Bronchial epithelial cell (primary cell): ENCODE measurements at regions not wholly inside any gene's neighbourhood (a gene's known extent, or its start where the extent isn't known, plus 50 kb on each side); places are given as distances from the start of the nearest gene placed in this dataset.
"Not testable (repeated sequence)": the region's sequence is repeated elsewhere in the genome, so short reads cannot be mapped to it uniquely, and the experiment has no call there.

Source experiments
- DNase-seq: peaks from one replicate; pipeline ENCODE4 v3.0.0-alpha.2; 2010; ENCODE audit warnings: low read depth
- FAIRE-seq: peaks from 2 replicates; lab custom pipeline; 2011; peaks lifted over from hg19 to GRCh38; lab: Jason Lieb, UNC
- H3K27me3 ChIP-seq: 2 replicates; pipeline ENCODE4 v1.5.1; 2011; ENCODE audit warnings: low read length; ENCODE audit not compliant: control insufficient read depth, insufficient read depth
- H3K36me3 ChIP-seq: 2 replicates; pipeline ENCODE4 v1.5.1; 2011; ENCODE audit warnings: low read length; ENCODE audit not compliant: control insufficient read depth, insufficient read depth
- H3K4me3 ChIP-seq: 2 replicates; pipeline ENCODE4 v1.5.1; 2011; ENCODE audit warnings: mild to moderate bottlenecking, low read depth, low read length, control low read depth
- TF ChIP-seq, protein P1 (sequence below): IDR thresholded peaks from 2 replicates; pipeline ENCODE4 v1.5.1; 2011; ENCODE audit warnings: mild to moderate bottlenecking, moderate library complexity, low read length, control low read depth, inconsistent platforms; ENCODE audit not compliant: insufficient read depth, severe bottlenecking

DNA sequence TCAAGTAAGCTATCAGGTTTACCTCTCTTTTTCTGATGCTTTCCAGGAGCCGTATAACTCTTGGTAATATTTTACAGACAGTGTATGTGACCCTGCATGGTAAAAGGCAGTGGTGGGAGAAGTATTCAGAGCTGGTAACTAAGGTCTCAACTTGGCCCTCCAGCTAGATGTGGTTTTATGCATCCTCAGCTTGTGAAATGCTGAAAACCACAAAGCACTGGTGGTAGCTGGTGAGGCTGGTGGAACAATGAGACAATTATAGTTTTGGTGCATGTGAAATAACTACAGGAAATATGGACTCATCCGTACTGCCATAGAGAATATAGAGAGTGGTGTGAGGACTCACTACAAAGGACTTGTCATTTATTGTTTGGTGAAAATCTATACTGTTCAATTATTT lies 383.0 kb upstream of the PCDH15 start:
- no peaks in the 10 kb centered on the region for H3K27me3 ChIP-seq
- FAIRE-seq (no peak), DNase-seq (no peak)
- H3K4me3 ChIP-seq = no peak overlapping the region
- TF ChIP-seq, protein P1, sequence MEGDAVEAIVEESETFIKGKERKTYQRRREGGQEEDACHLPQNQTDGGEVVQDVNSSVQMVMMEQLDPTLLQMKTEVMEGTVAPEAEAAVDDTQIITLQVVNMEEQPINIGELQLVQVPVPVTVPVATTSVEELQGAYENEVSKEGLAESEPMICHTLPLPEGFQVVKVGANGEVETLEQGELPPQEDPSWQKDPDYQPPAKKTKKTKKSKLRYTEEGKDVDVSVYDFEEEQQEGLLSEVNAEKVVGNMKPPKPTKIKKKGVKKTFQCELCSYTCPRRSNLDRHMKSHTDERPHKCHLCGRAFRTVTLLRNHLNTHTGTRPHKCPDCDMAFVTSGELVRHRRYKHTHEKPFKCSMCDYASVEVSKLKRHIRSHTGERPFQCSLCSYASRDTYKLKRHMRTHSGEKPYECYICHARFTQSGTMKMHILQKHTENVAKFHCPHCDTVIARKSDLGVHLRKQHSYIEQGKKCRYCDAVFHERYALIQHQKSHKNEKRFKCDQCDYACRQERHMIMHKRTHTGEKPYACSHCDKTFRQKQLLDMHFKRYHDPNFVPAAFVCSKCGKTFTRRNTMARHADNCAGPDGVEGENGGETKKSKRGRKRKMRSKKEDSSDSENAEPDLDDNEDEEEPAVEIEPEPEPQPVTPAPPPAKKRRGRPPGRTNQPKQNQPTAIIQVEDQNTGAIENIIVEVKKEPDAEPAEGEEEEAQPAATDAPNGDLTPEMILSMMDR = no peak
- no peaks in the 10 kb centered on the region for H3K36me3 ChIP-seq

DNA sequence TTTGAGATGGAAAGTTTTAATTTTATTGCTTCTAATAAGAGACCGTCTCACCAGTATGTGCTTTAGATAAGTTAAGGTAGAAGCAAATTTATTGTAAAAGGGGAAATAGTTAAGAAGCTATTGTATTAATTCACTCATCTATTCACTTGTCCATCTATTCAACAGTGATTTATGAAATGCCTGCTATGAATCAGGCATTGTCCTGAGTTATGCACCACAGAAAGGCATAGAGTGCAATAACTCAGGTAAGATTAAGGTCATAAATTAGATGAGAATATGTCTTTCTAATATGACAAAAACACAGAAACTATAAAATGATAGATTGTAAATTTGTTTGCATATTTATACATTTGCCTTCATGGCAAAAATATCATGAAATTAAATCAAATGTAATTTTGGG lies 379.3 kb upstream of the PCDH15 start:
- FAIRE-seq (no peak), DNase-seq (no peak)
- Histone ChIP-seq H3K27me3 (no peaks in the 10 kb centered on the region), H3K36me3 (no peaks in the 10 kb centered on the region), H3K4me3 (no peak overlapping the region)
- TF ChIP-seq, protein P1 = no peak

DNA sequence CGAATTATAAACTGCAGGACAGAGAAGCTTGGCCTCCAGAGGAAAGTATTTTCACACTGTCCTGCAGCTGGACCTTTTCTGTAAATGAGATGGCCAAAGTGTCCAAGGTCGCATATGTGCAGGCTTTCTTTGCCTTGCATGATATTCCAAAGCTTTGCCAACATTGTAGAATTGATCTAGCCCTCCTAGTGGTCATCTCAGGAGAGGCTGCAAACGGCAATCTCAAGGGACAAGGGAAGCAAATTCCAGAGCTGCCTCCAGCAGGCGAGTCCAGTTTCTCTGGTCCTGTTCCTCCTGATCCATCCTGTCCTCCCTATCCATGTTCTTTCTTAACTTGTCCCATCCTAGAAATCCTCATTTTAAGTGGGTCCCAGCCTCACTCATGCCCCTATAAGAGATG lies 373.4 kb upstream of the PCDH15 start:
- DNase-seq (no peak), FAIRE-seq (no peak)
- Histone ChIP-seq H3K4me3 (no peak overlapping the region), H3K36me3 (no peaks in the 10 kb centered on the region), H3K27me3 (no peaks in the 10 kb centered on the region)
- TF ChIP-seq, protein P1 = no peak

DNA sequence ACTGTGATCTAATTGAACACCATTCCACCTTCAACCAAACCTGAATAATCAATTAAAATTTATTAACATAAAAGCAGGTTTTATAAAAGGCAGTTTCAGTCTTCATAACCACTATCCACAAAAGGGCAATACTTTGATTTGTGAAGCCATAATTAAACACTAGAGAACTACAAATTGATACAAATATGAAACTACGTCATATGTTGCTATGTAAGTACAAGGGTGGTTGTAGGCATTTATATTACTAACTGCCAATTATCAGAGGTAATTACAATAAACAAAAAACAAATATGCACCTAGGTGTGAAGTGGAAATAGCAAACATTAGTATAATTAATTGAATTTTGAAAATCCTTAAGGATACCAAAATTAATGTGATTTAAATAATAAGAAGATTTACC lies 368.5 kb upstream of the PCDH15 start:
- Histone ChIP-seq H3K27me3 (no peaks in the 10 kb centered on the region), H3K4me3 (no peak overlapping the region), H3K36me3 (no peaks in the 10 kb centered on the region)
- FAIRE-seq (no peak), DNase-seq (no peak)
- TF ChIP-seq, protein P1 = no peak

DNA sequence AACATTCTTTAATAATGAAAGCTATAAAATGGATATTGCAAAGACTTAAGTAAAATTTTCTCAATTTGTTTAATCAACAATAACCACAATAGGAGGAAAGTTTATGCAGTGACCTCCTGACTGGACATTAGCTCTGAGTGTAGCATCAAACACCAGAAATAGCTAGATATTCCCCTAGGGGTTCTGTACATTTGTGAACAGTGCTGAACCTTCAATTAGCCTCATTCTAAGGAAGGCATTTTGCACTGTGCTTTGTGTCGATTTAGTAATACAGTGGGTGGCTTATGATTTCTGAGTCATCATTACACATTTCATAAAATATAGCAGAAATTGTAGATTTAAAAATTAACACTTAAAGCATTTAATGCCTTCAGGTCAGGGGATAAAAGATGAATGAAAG lies 367.3 kb upstream of the PCDH15 start:
- Histone ChIP-seq H3K4me3 (no peak overlapping the region), H3K27me3 (no peaks in the 10 kb centered on the region), H3K36me3 (no peaks in the 10 kb centered on the region)
- FAIRE-seq (no peak), DNase-seq (no peak)
- TF ChIP-seq, protein P1 = no peak

DNA sequence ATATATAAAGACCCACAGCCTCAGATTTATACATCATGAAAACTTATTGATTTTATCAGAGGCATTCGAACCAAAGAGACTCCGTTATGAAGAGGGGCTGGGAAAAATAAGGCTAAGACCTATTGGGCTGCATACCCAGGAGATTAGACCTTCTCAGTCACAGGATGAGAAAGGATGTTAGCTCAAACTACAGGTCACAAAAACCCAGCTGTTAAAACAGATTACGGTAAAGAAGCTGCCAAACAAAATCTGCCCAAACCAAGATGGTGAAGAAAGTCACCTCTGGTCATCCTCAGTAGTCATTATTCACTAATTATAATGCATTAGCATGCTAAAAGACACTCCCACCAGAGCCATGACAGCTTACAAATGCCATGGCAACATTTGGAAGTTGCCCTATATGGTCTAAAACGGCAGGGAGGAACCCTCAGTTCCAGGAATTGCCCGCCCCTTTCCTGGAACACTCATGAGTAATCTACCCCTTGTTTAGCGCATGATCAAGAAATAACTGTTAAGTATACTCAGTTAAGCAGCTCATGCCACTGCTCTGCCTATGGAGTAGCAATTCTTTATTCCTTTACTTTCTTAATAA lies 362.5 kb upstream of the PCDH15 start:
- TF ChIP-seq, protein P1 = no peak
- no peak overlapping the region for H3K4me3 ChIP-seq
- DNase-seq (no peak), FAIRE-seq (no peak)
- H3K27me3 ChIP-seq = no peaks in the 10 kb centered on the region
- no peaks in the 10 kb centered on the region for H3K36me3 ChIP-seq

DNA sequence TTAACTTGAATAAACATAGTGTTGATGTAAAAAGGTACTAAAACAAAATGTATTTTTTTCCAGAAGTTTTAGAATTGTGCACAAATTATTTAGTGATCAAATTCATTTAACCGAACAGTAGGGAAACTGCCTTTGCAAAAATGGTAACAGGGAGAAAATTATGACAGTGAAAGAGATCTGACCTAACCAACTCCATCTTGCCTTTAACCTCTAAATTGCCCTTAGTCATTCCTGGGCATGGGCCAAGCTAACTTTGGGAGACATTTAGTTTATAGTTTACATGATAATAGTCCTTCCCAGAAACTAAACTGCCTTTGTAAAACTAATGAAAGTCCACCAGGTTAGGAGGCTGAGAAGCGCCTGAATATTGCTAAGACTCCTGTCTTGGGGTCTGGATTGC lies 361.3 kb upstream of the PCDH15 start:
- not testable (repeated sequence) for DNase-seq, H3K4me3 ChIP-seq, FAIRE-seq, H3K27me3 ChIP-seq, H3K36me3 ChIP-seq
